T47D (cell line): ENCODE measurements at regions not wholly inside any gene's neighbourhood (a gene's known extent, or its start where the extent isn't known, plus 50 kb on each side); places are given as distances from the start of the nearest gene placed in this dataset.
"Not testable (repeated sequence)": the region's sequence is repeated elsewhere in the genome, so short reads cannot be mapped to it uniquely, and the experiment has no call there.

Experiments
- DNase-seq, 2 experiments: peaks; one replicate each; pipeline versions ENCODE4 v3.0.0 to v3.0.0-alpha.2; 2011 to 2012; ENCODE audit warnings: low read depth in 1 of 2, low spot score in 1 of 2
- JUND ChIP-seq: IDR thresholded peaks from 2 replicates; pipeline ENCODE4 v1.6.1; 2012; ENCODE audit warnings: low read depth
- in situ Hi-C: cut with HindIII; loops from 2 replicates; pipeline ENCODE4 v1.10.0; 2016; ENCODE audit warnings: low sequenced_read_pairs, low pct_unique_long_range_greater_than_20kb

DNA sequence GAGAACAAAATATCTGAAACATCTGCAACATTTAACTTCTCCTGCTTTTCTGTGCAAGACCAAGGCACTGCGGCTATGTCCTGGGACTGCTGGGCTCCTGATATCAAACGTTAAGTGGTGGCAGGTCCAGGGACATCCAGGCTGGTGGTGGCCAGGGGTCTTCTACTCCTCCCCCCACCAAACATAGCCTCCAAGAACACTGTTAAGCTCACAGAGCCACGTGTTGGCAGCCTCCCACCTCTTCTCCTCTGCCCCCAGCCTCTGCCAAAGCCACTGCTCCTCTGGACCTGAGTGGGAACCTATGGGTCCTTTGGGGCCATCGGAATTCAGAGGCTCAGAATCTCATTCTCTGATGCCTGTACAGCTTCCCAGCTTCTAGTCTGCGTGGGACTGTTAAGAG lies 325.7 kb downstream of the ARRDC4 start:
- in situ Hi-C loops, result no loop called here
- no peak for TF ChIP-seq JUND
- DNase-seq, result no peak

DNA sequence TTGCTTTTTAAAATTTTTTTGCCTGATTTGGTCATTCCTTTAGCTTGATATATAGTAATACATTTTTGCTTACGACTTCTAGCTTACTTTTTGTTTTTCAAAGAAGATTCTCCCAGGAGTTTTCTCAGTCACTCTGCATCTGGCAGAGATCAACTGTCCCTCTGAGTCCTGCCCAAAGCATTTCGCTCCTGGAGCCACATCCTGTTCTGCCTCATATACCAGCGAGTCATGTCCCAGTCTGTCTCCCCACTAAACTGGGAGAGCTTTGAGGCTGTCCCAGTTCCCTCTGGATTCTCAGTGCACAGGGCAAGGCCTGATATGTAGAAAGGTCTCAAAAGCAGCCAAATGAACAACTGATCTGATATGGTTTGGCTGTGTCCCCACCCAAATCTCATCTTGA lies 326.3 kb downstream of the ARRDC4 start:
- in situ Hi-C loops, result no loop called here
- DNase-seq, result no peak
- no peak for TF ChIP-seq JUND

DNA sequence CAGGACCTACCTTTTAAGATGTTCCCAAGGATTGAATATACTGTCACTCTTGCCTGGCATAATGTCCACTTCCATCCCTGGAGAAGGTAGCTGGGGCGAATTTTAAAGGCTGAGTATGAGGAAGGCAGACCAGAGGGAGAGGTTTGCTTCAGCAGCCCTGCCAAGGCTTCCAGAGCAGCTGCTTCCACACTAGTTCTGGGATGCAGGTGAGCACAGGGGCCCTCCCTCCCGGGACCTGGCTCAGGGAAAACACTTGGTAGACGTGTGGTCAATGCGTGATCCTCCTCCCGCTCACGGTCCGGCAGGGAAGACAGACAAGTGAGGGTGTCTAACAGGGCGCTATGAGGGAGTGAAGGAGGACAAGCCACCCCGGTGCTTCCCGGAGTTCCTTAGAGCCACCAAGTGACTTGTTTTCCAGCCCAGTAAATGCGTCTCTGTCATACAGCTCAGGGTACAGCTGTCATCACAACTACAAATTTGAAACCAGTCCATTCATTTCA lies 327.6 kb downstream of the ARRDC4 start:
- TF ChIP-seq JUND, result no peak
- no peak for DNase-seq
- in situ Hi-C loops, result no loop called here

DNA sequence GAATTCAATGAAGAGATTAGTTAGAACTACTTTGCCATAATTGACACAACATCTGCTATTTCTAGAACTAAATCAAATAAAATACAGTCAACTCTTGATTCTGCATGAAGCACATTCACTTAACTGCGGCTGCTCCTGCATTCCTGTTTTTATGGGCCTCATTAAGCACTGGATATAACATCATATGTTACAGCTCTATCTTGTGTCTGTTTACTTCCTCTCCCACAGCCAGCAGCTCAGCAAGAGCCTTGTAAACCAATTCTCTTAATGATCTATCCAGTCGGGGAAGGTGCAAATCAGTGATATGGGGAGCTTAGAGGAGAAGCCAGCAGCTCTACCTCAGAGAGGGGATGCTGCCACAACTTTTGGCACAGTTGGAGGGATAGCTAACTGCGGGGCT lies 329.2 kb downstream of the ARRDC4 start:
- no peak for DNase-seq
- in situ Hi-C loops, result no loop called here

DNA sequence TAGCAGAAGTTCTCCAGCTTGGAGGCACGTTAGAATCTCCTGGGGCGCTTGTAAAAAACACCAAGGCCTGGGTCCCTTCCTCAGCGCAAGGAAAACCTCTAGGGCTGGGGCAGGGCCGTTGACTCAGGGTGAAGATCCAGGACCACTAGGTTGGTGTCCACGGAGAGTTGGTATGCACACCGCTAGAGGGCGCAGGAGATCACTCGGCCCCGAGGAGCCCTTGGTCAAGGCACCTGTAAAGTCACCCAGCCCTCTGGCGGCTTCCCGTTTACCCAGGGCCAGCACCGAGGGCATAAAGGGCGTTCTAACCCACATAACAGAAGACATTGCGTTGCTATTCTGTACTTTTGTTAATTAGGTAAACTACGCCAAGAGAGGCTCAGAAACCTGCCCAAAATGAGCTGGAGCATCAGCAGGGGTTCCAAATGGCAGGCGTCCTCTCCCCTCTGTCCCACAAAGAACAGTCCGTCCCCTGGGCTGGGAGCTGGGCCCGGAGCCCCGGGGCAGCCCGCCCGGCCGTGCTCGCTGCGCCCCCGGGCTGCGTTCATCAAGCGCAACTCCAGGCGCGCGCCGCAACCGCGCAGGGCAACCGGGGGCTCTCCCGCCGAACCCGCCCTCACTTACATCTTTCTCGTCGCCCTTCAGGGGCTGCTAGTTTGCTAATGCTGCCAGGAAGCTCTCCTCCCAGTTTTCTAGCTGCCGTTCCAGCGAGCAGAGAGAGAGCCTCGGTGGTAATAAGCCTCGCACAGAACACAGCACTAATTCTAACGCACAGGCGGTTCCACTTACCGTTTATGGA lies 332.1 kb downstream of the ARRDC4 start:
- in situ Hi-C loops, result no loop called here
- no peak for TF ChIP-seq JUND
- DNase-seq, result peak; percentile 39 to 58

More for the DNA sequence above, 329.2 kb downstream of the ARRDC4 start:
- TF ChIP-seq JUND, result no peak

DNA sequence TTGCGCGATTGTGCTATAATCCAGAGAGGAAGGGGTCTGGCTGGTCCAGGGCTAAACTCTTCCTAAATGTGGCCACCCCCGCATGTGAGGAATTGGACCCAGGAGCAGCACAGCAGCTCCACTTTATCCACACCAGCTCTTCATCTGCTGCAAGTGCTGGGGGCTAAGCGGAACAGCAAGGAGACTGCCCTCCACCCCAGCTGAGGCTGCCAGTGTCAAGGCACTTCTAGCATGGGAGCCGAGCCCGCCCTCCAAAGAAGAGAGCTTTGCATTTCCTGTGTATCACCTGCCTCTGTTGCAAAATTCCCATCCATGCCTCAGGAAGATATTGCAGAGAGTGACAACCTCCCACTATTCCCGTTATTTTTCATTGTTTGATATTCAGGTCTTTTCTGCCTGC lies 333.6 kb downstream of the ARRDC4 start:
- in situ Hi-C loops, result no loop called here
- TF ChIP-seq JUND, result no peak

DNA sequence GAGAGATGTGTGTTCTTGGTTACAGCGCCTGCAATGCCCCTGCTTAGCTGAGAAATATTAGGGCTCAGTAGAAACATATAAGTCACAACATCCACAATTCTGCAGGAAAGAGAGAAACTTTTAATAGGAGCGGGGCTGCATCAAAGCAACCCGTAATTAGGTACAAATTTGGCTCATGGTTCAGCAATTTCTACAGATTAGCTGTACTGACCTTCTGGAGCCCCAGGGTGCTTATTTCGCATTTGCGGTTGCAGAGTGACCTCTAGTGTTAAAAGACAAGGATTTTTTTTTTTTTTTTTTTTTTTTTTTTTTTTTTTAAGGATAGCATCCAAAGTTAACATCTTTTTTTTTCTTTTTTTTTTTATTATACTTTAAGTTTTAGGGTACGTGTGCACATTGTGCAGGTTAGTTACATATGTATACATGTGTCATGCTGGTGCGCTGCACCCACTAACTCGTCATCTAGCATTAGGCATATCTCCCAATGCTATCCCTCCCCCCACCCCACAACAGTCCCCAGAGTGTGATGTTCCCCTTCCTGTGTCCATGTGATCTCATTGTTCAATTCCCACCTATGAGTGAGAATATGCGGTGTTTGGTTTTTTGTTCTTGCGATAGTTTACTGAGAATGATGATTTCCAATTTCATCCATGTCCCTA lies 334.7 kb downstream of the ARRDC4 start:
- in situ Hi-C loops, result not testable (repeated sequence)
- peak; percentile 59 to 64 for DNase-seq

More for the DNA sequence above, 333.6 kb downstream of the ARRDC4 start:
- DNase-seq, result no peak

DNA sequence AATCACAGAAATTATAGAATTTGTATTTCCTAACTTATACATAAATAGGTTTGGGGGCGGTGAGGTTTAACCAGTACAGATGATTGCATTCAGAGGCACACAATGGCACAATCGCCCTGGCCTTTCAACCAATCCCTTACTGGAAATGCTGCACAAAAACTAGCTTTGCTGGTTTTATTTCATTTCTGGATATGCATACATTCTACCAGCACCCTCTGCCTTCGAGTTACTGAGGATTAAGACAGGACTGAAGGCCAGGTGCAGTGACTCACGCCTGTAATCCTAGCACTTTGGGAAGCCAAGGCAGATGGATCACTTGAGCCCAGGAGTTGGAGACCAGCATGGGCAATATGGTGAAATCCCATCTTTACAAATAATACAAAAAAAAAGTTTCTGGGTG lies 336.1 kb downstream of the ARRDC4 start:
- peak in 1 of 2 experiments; percentile 12 for DNase-seq
- TF ChIP-seq JUND, result no peak
- in situ Hi-C loops, result no loop called here

DNA sequence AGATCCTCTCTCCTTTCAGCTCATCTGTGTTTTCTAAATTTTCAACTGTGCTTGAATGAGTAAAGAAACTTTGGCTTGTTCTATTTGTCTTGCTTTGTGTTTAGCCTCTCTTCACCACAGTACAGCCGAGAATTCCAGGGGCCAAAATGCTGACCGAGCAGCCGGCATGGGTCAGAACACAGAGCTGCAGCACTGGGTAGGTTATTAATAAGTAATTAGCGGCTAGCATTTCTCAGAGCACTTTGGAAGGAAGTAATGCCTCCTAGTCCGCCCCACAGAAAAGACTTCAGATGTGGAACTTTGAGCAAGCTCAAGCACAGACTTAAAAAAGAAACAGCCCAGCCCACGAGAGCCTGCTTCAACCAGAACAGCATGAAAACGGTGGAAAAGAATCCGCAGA lies 343.9 kb downstream of the ARRDC4 start:
- TF ChIP-seq JUND, result no peak
- no peak for DNase-seq
- in situ Hi-C loops, result no loop called here

DNA sequence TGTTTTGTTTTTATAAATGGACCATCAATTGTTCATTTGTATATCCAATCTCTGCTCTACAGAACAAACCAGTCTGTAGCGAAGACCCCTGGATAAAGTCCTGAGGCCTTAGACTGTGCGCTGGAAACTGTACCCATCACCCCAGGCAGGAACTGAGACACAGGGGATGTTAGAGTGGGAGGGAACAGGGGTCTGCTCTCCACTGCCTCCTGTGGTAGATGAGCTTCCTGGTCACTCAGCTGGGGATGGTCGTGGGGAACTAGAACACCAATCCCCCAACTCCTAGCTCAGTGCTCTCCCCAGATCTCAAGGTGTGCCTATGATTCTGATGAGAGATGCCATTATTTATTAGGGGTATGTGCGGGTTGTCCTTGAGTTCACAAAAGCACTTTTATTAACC lies 340.2 kb upstream of the IGF1R start:
- in situ Hi-C loops, result no loop called here
- no peak for DNase-seq
- TF ChIP-seq JUND, result no peak

DNA sequence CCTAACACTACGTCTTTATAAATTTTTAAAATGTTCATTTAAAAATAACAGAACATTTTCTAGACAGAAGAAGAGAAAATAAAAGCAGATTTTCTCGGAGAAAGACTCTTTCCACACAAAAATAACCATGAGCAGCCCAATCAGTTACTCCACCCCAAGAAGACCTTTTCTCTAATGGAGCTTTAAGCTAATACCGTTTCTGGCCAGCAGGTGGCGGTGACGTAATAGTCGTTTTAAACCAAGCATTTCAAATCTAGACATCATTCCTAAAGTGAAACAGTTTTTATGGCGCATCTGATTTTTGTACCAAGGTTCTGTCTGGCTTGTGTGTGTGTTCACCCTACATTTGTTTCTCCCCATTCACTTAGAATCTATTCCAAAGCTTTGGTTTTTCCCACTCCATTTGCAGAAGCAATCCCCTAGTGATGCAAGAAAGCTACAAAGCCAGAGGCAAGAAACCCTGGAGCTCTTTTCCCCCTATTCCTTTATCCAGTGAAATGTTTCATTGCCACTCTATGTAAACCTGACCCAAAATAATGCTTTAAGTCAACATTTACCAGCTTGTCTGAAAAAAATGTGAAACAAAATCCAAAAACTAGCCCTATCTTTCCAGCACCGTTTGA lies 336.7 kb upstream of the IGF1R start:
- DNase-seq, result peak; percentile 41 to 84
- in situ Hi-C loops, result no loop called here
- no peak for TF ChIP-seq JUND

DNA sequence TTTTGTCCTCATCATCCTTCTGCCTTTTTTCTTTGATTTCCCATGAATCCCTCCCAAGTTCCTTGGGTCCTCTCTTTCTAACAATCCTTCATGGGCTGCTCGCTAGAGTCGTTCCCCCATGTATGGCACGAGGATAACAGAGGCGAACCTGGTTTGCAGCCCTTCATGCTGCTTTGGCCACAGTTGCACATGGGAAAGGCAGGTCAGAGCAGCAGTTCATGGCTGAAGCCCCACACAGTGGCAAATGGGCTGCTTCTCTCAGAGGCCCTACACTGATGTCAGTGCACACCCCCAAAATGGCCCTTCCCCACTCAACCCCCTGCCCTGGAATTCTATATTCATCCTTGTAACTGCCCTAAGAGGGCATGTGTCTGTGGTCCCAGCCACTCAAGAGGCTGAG lies 335.4 kb upstream of the IGF1R start:
- no peak for DNase-seq
- in situ Hi-C loops, result no loop called here
- no peak for TF ChIP-seq JUND

DNA sequence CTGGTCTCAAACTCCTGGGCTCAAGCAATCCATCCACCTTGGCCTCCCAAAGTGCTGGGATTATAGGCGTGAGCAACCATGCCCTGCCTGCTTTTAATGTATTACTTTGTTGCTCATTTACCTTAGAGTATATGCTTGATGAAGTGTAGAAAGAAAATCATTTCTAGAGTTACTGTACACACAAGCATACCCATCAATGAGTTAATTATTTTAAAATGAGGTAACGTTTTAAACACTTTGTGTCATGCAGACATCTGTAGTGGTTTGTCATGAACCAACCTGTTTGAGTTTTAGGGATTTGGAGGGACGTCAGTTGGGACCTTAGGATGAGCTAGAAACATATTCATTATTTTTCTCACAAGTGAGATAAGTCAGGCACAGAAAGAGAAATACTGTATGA lies 332.4 kb upstream of the IGF1R start:
- no peak for DNase-seq
- in situ Hi-C loops, result no loop called here
- TF ChIP-seq JUND, result no peak
